KG1 (cell line): ENCODE measurements at regions not wholly inside any gene's neighbourhood (a gene's known extent, or its start where the extent isn't known, plus 50 kb on each side); places are given as distances from the start of the nearest gene placed in this dataset.

ENCODE experiments used
- DNase-seq: peaks from one replicate; lab custom pipeline; 2025; lab: John Stamatoyannopoulos, UW

GRCh38 chr14:100399052-100399849 lies 76.1 kb downstream of the SLC25A47 start:
- DNase-seq, result no peak

DNA sequence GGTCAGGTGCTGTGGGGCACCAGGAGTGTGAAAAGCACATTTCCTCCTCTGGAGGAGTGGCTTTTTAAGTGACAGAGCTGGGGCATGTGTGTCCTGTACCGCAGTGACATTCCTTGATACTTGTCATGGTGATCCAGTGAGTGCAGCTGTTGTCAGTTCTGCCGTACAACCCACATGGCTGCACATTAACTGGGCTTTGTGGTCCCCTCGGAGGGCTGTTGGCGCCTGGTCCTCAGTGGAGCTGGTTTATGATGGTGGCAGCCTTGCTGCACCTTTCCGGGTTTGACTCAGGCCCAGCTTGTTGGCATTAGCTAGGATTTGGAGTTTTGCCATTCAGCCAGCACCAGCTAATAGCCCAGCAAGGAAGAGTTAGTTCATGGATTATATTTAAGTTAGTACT lies 77.0 kb downstream of the SLC25A47 start:
- DNase-seq, result no peak

- DNase-seq, result no peak
Observed at GRCh38 chr14:100401031-100401692, 78.0 kb downstream of the SLC25A47 start.

- DNase-seq, result no peak
Observed at GRCh38 chr14:100401792-100402191, 78.7 kb downstream of the SLC25A47 start.

DNA sequence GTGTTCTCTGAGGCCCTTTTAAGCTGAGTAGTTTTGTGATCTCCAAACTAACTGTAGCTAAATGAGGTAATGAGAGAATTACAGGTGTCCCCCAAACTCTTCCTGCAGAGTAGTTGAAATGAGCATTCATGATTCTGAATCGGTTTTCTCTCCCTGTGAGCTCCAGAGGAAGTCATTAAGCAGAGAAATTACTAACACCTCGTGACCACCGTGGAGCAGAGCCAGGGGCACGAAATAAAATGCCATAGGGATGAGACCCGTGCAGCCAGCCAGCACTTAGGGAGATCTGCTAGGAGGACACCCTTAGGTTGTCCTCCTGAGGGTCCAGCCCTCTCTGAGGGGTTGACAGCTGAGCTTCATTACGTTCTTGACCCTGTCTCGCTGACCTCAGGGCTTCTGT lies 79.5 kb downstream of the SLC25A47 start:
- DNase-seq, result no peak

DNA sequence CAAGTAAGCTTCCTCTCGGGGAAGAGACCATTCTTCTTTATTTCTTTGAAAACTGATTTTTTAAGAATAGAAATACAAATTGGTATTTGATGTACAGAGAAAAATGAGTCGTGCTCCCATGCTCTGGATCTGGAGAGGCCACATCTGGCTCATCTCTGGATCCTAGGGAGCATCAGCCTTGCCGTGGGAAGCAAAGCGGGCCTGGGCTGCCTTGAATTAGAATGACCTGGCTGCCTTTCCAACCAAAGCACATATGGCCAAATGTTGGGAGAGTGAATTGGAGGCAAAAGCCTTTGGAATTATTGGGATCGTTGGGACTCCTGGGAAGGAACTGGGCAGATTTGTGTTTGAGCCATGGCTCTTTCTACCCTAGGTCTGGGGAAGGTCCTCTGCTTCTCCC lies 80.0 kb downstream of the SLC25A47 start:
- DNase-seq, result no peak

GRCh38 chr14:100403802-100404365 lies 80.7 kb downstream of the SLC25A47 start:
- DNase-seq, result no peak

- DNase-seq, result no peak
Observed at GRCh38 chr14:100404419-100404818, 81.3 kb downstream of the SLC25A47 start.

GRCh38 chr14:100405760-100406455 lies 82.8 kb downstream of the SLC25A47 start:
- DNase-seq, result no peak

DNA sequence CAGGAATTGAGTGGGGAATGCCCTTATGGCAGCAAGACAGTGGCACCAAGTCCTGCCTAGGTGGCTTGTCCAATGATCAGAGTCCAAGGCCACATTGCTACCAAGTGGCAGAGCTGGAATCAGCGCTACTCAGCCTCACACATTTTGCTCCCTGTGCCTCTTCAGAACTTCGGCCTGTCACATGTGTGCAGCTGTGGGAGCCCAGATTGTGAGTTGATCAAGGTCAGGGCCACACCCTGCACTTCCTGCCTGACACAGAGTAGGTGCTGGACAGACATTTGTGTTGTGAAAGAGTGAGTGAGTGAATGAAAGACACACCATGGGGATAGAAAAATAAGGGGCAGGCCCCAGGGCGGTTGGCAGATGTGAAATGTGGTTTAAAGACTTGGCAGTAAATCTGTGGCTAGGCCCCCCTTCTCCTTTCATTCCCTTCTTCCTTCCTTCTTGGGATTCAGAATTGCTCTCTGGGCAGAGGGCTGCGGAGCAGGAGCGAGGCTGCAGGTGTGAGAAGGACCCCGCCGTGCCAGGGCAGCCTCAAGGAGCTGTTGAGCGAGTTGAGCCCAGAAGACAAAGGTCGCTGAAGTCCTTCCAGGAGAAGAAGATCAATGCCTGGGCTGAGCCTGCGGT lies 83.5 kb downstream of the SLC25A47 start:
- no peak for DNase-seq

- DNase-seq, result no peak
Observed at GRCh38 chr14:100407376-100408102, 84.4 kb downstream of the SLC25A47 start.

- no peak for DNase-seq
Observed at GRCh38 chr14:100408350-100409002, 85.3 kb downstream of the SLC25A47 start.

DNA sequence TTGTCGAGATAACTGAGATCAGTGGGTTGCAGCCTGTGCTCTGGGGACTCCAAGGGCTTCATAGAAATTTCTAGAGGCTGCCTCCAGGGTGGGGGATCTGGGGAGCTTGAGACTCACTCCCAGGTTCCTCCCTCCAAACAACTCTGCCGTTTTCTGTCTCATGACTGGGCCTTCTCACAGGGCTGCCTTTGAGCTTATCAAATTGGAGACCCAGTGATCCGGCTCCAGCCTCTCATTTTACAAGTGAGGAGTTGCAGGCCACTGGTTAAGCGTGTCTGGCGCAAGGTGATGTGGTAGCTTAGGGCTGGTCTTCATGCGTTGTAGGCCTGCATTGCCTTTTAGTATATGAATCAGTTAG lies 85.8 kb downstream of the SLC25A47 start:
- no peak for DNase-seq

DNA sequence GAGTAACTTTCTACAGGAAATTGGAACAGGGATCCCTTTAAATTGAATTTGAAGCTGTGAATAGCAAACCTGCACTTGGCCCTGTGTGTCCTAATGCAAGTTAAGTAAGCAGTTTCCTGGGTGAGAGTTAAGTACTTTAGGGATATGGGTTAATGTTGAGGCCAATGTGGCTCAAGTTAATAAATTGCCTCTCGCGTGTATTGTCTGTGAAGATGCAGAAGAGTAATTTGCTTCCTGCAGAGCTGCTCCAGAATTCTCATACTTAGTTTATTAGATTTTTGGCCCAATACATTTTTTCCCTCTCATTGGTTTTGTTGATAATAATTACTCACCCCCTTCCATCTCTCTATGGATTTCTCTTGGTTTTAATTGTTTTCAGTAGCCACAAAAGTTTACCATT lies 86.5 kb downstream of the SLC25A47 start:
- no peak for DNase-seq

DNA sequence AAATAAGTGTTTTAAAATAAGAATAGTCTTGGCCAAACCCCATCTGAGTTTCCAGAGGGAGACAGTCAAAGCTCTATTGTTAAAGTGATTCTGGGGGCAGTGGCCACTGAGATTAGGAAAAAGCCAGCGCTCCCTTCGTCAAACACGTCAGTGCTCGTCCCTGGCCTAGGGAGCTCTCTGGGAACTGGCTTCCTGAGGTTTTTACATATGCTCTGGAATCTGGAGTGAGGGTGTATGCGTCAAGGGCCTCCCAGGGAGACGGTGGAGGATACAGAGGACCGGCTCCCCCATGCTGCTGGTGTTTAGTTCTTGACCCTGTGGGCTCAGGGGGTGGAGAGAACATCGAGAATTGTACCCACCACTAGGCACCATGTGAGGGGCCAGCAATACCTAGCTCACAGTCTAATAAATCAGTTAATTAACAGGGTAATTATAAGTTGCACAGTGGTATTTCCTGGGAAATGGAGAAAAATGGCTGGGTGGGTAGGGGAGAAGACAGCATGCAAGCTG lies 87.0 kb downstream of the SLC25A47 start:
- DNase-seq, result no peak

- no peak for DNase-seq
Observed at GRCh38 chr14:100413699-100414098, 90.6 kb downstream of the SLC25A47 start.

DNA sequence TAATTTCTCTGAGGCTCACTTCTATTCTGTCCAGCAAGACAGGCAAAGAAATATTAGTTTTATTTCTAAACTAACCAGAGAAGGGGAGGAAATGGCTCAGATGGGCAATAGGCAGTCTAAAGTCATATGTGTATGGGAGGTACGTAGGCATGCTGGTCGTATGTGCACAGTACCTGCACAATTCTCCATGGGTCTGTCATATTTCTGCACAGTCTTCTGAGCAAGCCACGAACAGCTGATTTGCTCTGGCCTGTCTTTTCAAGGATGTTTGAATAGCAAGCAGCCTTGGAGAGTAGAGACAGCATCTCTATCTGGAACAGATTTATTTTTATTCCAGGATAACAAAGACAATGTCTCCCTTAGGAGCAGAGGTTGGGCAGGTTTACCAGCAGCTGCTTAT lies 92.1 kb downstream of the SLC25A47 start:
- DNase-seq, result no peak

DNA sequence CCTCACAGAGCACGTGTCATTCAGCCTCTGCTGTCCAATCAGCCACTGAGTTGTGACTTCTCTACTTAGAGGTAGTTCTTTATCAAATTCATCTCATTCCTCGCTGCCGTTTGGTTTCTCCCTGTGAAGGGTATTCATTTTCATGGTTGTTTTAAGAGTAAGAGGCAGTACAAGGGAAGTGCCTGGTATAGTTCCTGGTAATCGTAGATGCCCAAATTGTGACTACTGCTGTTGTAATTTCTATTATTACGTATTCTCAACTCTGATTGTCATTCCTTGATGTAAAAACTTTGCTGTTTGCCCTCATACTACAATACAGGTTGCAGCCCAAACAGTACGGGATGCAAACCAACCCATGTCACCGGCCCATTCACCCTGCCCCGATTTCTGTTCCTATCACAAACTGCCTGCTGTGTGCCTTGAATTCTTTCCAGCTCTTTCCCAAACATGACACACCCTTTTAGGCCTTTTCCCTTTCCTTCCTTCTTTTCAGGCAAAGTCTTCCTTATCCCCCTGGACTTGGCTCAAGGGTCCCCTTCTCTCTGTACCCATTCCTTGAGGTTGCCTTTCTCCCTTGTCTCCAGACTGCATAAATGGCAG lies 93.0 kb downstream of the SLC25A47 start:
- DNase-seq, result no peak

DNA sequence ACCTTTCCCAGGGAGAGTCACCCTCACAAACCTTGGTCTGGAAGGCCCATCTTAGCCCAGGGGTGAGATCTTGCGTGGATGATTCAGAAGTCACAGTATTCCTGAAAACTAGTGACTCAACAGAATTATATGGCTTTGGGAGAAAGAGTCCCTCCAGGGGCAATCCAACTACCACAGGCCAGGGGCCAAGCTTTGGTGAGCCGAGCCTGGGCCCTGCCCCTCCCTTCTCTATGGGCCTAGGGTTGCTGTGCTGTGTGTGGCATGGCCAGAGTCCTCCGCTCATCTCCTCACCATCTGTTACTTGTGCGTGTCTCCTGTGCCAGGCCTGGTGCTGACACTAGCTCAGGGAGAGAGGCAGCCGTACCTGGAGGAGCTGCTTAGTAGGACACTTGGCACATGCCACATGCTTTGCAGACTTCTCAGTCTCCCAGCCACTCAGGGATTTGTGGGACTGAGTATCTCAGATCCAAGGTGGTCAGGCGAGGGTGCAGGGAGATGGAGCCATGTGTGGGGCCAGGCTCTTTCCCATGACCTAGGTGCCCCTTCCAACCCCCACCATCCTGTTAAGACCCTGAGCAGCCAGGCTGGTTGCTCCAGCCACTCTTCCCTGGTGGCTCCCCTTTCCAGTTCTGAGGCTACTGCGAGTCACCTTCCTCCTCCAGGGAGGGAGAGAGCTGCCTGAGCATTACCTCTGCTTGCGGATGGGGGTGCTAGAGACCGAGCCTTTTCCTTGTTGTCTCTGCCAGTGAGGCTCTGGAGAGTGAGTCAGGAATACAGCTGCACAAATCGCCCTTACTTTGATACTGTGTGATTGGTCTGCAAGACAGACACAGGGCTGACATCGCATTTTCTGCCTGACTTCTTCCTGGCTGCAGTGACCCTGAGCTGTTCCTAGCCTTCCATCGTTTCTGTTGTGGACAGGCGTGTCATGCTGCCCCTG lies 94.1 kb downstream of the SLC25A47 start:
- DNase-seq, result no peak
